Loucy (cell line): ENCODE measurements at regions not wholly inside any gene's neighbourhood (a gene's known extent, or its start where the extent isn't known, plus 50 kb on each side); places are given as distances from the start of the nearest gene placed in this dataset.

Experiments
- EZH2phosphoT487 ChIP-seq: fragments of 200-600 bp; IDR thresholded peaks from 2 replicates; pipeline ENCODE4 v1.6.1; 2018; ENCODE audit warnings: antibody characterized with exemption, mild to moderate bottlenecking, moderate library complexity, borderline replicate concordance
- TF ChIP-seq, protein P1 (sequence below): fragments of 200-600 bp; sonication (generic); conservative IDR thresholded peaks from 2 replicates; pipeline ENCODE4 v1.5.1; 2014; ENCODE audit warnings: mild to moderate bottlenecking, antibody characterized with exemption, low read length

GRCh38 chr13:79861731-79862130 is 380.8 kb downstream of the NDFIP2 start:
- TF ChIP-seq, protein P1, sequence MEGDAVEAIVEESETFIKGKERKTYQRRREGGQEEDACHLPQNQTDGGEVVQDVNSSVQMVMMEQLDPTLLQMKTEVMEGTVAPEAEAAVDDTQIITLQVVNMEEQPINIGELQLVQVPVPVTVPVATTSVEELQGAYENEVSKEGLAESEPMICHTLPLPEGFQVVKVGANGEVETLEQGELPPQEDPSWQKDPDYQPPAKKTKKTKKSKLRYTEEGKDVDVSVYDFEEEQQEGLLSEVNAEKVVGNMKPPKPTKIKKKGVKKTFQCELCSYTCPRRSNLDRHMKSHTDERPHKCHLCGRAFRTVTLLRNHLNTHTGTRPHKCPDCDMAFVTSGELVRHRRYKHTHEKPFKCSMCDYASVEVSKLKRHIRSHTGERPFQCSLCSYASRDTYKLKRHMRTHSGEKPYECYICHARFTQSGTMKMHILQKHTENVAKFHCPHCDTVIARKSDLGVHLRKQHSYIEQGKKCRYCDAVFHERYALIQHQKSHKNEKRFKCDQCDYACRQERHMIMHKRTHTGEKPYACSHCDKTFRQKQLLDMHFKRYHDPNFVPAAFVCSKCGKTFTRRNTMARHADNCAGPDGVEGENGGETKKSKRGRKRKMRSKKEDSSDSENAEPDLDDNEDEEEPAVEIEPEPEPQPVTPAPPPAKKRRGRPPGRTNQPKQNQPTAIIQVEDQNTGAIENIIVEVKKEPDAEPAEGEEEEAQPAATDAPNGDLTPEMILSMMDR = no peak
- TF ChIP-seq EZH2phosphoT487 = no peak
